GM21619 (cell line): ENCODE measurements at regions not wholly inside any gene's neighbourhood (a gene's known extent, or its start where the extent isn't known, plus 50 kb on each side); places are given as distances from the start of the nearest gene placed in this dataset.
A peak's percentile ranks its signal among the peaks of the same experiment; 100 is the strongest.
"Not testable (repeated sequence)": the region's sequence is repeated elsewhere in the genome, so short reads cannot be mapped to it uniquely, and the experiment has no call there.

ENCODE experiments used
- ATAC-seq: cut with Tn5 transposase; IDR thresholded peaks from one replicate; pipeline ENCODE4 v1.9.1; 2021; ENCODE audit not compliant: unreplicated experiment

DNA sequence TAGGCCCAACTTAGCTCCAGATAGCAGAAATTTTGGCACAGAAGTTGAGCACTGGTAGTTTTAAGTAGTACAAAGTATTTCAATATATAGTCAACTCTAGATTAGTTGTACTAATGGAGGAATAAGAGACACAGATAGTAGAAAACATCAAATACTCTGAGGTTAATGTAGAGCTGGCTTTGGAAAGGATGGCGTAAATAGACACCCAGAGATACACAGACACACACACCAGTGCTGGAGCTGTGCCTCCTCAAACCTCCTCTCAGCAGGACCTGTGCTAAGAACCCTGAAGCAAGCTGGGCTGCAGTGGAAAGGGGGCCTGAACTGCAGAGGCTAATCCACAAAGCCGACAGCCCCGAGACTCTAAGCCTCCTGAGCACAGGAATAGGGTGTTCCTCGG is 67.0 kb upstream of the EDEM3 start:
- ATAC-seq: no peak

DNA sequence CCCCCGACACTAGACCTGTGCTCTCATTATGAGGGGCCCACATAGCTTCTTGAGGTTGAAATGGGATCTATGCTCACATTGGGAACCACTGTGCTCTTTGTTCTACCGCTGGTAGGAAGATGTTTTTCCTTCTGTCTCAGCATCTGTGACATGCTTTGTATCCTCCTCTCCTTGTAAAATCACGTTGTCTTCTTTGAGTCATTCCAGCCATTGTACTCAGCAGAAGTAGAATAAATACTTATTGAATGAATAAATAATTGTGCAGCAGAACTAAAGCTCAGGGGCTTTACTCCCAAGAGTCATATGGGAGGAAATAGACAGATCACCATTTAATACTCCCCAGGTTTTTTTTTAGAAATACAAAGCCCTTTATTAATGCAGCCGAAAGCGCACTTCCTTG is 66.3 kb upstream of the EDEM3 start:
- no peak for ATAC-seq

DNA sequence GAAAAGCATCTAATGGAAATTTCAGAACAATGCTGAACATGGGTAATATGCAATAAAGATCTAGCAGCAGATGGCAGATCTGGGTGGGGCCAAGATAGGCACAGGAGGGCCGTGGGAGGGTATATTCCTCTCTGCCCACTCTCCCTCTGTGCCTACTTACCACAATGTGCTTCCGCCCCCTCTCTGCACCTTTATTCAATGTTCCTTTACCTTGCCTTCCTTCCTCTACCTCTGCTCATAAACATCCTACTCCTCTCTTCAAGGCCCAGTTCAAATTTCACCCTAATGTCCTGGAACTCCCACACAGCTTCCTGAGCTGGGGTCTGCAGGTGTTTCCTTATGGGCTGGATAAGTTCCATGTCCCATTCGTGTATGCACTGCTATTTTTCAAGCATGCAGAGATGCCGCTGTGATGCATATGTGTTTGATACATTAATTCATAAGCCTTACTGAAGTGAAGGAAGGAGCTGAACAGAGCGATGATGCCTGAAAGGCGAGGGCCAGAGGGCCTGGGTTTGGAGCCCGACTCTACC is 65.6 kb upstream of the EDEM3 start:
- ATAC-seq: no peak

GRCh38 chr1:184818646-184819045 is 64.0 kb upstream of the EDEM3 start:
- ATAC-seq: no peak

- not testable (repeated sequence) for ATAC-seq
Observed at GRCh38 chr1:184817003-184817402, 62.3 kb upstream of the EDEM3 start.

DNA sequence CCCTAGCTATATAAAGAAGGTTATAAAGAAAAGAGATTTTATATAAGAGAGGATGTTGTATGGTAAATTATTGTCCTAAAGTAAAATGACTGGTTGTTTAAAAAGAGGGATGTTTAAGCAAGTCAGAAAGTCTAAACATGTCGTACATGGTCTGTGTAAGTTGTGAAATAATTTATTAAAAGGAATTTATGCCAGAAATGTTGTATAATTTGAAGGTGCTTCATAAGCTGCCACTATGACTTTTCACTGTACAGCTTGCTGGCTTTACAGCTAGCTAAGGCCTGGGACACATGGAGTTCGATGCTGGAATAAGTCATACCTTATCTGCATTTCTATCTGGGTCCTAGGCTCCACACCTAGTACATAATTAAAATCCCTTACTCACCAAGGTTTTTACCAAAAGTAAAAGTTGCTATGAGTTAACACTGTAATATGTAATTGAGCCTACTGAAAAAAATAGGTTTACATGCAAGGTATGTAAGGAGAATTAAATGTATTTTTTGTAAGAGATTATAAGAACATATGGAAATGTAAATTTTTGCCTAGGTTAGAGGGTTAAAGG is 59.0 kb upstream of the EDEM3 start:
- ATAC-seq: no peak

- no peak for ATAC-seq
Observed at GRCh38 chr1:184811439-184812111, 56.9 kb upstream of the EDEM3 start.

- ATAC-seq: no peak
Observed at GRCh38 chr1:184810735-184811343, 56.2 kb upstream of the EDEM3 start.

DNA sequence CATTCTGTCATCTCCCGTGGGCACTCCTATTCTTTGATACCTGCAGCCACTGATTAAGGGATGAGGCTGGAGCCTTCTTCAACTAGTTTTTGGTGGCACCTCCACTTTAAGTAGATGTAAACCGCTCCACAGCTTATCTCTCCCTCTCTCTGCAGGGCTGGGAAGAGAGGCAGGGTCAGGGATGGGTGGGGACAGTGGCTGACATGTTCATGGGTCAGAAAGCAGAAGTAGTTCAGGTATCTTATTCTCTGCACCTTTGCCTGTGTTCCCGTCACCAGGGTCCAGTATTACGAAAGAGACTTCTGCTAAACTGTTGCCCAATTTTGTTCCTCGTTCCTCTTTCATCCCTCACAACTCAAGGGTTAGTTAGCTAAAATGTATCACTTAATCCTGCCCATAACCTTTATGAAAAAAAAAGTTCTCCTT is 51.7 kb upstream of the EDEM3 start:
- ATAC-seq: no peak

- ATAC-seq: peak; percentile 93
Observed at GRCh38 chr1:184805667-184806295, 51.1 kb upstream of the EDEM3 start.
